ENCODE measurements at regions not wholly inside any gene's neighbourhood (a gene's known extent, or its start where the extent isn't known, plus 50 kb on each side); places are given as distances from the start of the nearest gene placed in this dataset.

GRCh38 chr2:225289659-225290058 is 109.9 kb upstream of the NYAP2 start:
- no peak for DNase-seq (ENCODE audit: low read depth)
- no peak overlapping the region for H3K4me3 ChIP-seq (ENCODE audit: low read depth, low read length)
- TF ChIP-seq CTCF (IDR thresholded peaks at IDR 0.05; ENCODE audit: insufficient read depth, low read length) = no peak

- DNase-seq (ENCODE audit: low read depth) = no peak
- no peak for TF ChIP-seq CTCF (IDR thresholded peaks at IDR 0.05; ENCODE audit: insufficient read depth, low read length)
Measured at GRCh38 chr2:225288986-225289385, 110.5 kb upstream of the NYAP2 start.

GRCh38 chr2:225282858-225283710 is 116.4 kb upstream of the NYAP2 start:
- TF ChIP-seq CTCF (IDR thresholded peaks at IDR 0.05; ENCODE audit: insufficient read depth, low read length) = peak; percentile 76
- H3K4me3 ChIP-seq (ENCODE audit: low read depth, low read length) = no peak overlapping the region
- DNase-seq (ENCODE audit: low read depth) = peak; percentile 45

More at GRCh38 chr2:225288986-225289385, 110.5 kb upstream of the NYAP2 start:
- no peak overlapping the region for H3K4me3 ChIP-seq (ENCODE audit: low read depth, low read length)

- H3K4me3 ChIP-seq (ENCODE audit: low read depth, low read length) = no peak overlapping the region
- no peak for TF ChIP-seq CTCF (IDR thresholded peaks at IDR 0.05; ENCODE audit: insufficient read depth, low read length)
- DNase-seq (ENCODE audit: low read depth) = no peak
Measured at GRCh38 chr2:225276207-225276606, 123.3 kb upstream of the NYAP2 start.

- H3K4me3 ChIP-seq (ENCODE audit: low read depth, low read length) = no peak overlapping the region
- no peak for DNase-seq (ENCODE audit: low read depth)
- TF ChIP-seq CTCF (IDR thresholded peaks at IDR 0.05; ENCODE audit: insufficient read depth, low read length) = no peak
Measured at GRCh38 chr2:225275443-225275842, 124.1 kb upstream of the NYAP2 start.

GRCh38 chr2:225274751-225275150 is 124.8 kb upstream of the NYAP2 start:
- TF ChIP-seq CTCF (IDR thresholded peaks at IDR 0.05; ENCODE audit: insufficient read depth, low read length) = no peak
- H3K4me3 ChIP-seq (ENCODE audit: low read depth, low read length) = no peak overlapping the region
- DNase-seq (ENCODE audit: low read depth) = peak; percentile 57

Data from fibroblast of the aortic adventitia (primary cell).